ENCODE measurements at regions not wholly inside any gene's neighbourhood (a gene's known extent, or its start where the extent isn't known, plus 50 kb on each side); places are given as distances from the start of the nearest gene placed in this dataset.

- no TSS peak for BruUV-seq (replicated peaks)
- FAIRE-seq = no peak
- H3K4me1 ChIP-seq (ENCODE audit: control insufficient read depth, insufficient read depth, low read length) = no peaks in the 10 kb centered on the region
- no peaks in the 10 kb centered on the region for H3K79me2 ChIP-seq (ENCODE audit: control insufficient read depth, insufficient read depth, low read length)
- no peak for ATAC-seq
- ChIA-PET SMC1A (ENCODE audit: uncharacterized antibody, unreplicated experiment) (interaction anchor here (0.6 to 1.5 kb wide), 2 partner anchors 16 to 33 kb away, joined by 3 to 4 read pairs; no protein-coding TSS in a partner anchor), CTCF (no interaction called here), RAD21 (ENCODE audit: unreplicated experiment) (no interaction called here), POLR2A (no interaction called here)
- no peak for DNase-seq (ENCODE audit: low read depth, low spot score)
- no peaks in the 10 kb centered on the region for H3K9me3 ChIP-seq (replicated peaks; ENCODE audit: control insufficient read depth, insufficient read depth, low read length)
- intact Hi-C loops (cut with micrococcal nuclease; ENCODE audit: unreplicated experiment) = no loop called here
- no peak overlapping the region for H3K4me3 ChIP-seq
- H3K9ac ChIP-seq (ENCODE audit: control insufficient read depth, insufficient read depth, low read length) = no peak overlapping the region
- no peak overlapping the region for H3K4me2 ChIP-seq (ENCODE audit: control insufficient read depth, insufficient read depth)
- no peak overlapping the region for H2AFZ ChIP-seq (ENCODE audit: control insufficient read depth, low read depth, low read length)
- in situ Hi-C loops (cut with MboI) = no loop called here
- 27% methylated on average over 20 of the region's 21 CpGs for WGBS (ENCODE audit: insufficient coverage, insufficient replicate concordance, low lambda C conversion rate, missing lambda C conversion rate)
- H3K36me3 ChIP-seq (ENCODE audit: control insufficient read depth in 2 of 2, insufficient read depth in 2 of 2, low read length in 1 of 2) = no peaks in the 10 kb centered on the region
- TF ChIP-seq BRCA1 (IDR thresholded peaks at IDR 0.05; ENCODE audit: low read depth, low read length) = no peak
- no peak for TF ChIP-seq SMAD5 (IDR thresholded peaks at IDR 0.05; ENCODE audit: low read depth)
- no peak for TF ChIP-seq HDAC2 (IDR thresholded peaks at IDR 0.05)
- TF ChIP-seq RBBP5 (conservative IDR thresholded peaks at IDR 0.05) = no peak
- TF ChIP-seq SIX5 (IDR thresholded peaks at IDR 0.05; ENCODE audit: low read depth, low read length, severe bottlenecking) = no peak
- TF ChIP-seq SPI1 (IDR thresholded peaks at IDR 0.05; ENCODE audit: borderline replicate concordance, insufficient read depth, low read depth, low read length) = no peak
- no peak for TF ChIP-seq TCF7 (IDR thresholded peaks at IDR 0.05; ENCODE audit: borderline replicate concordance)
- no peak for TF ChIP-seq EGR1 (IDR thresholded peaks at IDR 0.05; ENCODE audit: borderline replicate concordance in 1 of 2, low read depth in 2 of 2, low read length in 2 of 2)
- TF ChIP-seq MYC (IDR thresholded peaks at IDR 0.05; ENCODE audit: insufficient read depth, insufficient read length, insufficient replicate concordance, low read length, severe bottlenecking) = no peak
- TF ChIP-seq ZSCAN29 (IDR thresholded peaks at IDR 0.05) = no peak
- TF ChIP-seq ZZZ3 (IDR thresholded peaks at IDR 0.05; ENCODE audit: control insufficient read depth, insufficient read length, low read depth) = no peak
- TF ChIP-seq STAT1 (conservative IDR thresholded peaks at IDR 0.05) = no peak
- TF ChIP-seq SREBF2 (IDR thresholded peaks at IDR 0.05; ENCODE audit: low read length) = no peak
- TF ChIP-seq CREB1 (IDR thresholded peaks at IDR 0.05; ENCODE audit: low read depth) = no peak
- no peak for TF ChIP-seq ASH2L (IDR thresholded peaks at IDR 0.05; ENCODE audit: borderline replicate concordance, low read depth)
- TF ChIP-seq JUND (IDR thresholded peaks at IDR 0.05; ENCODE audit: low read depth, low read length) = no peak
- no peak for TF ChIP-seq STAT3 (IDR thresholded peaks at IDR 0.05; ENCODE audit: low read depth, low read length)
- no peak for TF ChIP-seq GATAD2B (conservative IDR thresholded peaks at IDR 0.05; ENCODE audit: low read depth)
- TF ChIP-seq RB1 (IDR thresholded peaks at IDR 0.05; ENCODE audit: borderline replicate concordance) = no peak
- no peaks in the 10 kb centered on the region for H3K27me3 ChIP-seq (replicated peaks in 1 of 2; ENCODE audit: control insufficient read depth in 2 of 2, insufficient read depth in 2 of 2, low read length in 1 of 2)
- no peaks in the 10 kb centered on the region for H4K20me1 ChIP-seq (ENCODE audit: control insufficient read depth, insufficient read depth)
- no peak overlapping the region for H3K27ac ChIP-seq (ENCODE audit: control insufficient read depth, insufficient read depth)
These were observed 258.6 kb upstream of the TCERG1L start for GRCh38 chr10:131569851-131570715.
